HG03342 (cell line): ENCODE measurements at regions not wholly inside any gene's neighbourhood (a gene's known extent, or its start where the extent isn't known, plus 50 kb on each side); places are given as distances from the start of the nearest gene placed in this dataset.

Experiments used
- ATAC-seq: cut with Tn5 transposase; IDR thresholded peaks from one replicate; pipeline ENCODE4 v1.9.1; 2021; ENCODE audit warnings: mild to moderate bottlenecking, moderate library complexity; ENCODE audit not compliant: unreplicated experiment

- no peak for ATAC-seq
Measured at GRCh38 chr6:15781333-15781732, 118.5 kb upstream of the DTNBP1 start.

DNA sequence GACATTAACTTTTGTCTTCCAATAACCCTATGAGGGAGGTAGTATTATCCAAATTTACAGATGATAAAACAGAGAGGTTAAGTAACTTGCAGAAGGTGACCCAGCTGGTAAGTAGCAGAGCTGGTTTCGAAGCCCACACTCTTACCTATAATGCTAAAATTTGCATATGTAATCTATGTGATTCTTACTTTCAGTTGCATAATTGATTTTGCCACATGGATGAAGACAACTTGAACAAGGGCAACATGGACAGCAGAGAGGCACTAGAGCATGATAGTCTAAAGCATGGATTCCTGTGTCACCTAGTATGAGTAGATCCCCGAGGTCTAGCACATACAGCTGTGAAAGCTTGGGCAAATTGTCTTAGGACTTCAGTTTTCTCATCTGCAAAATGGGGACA lies 117.6 kb upstream of the DTNBP1 start:
- no peak for ATAC-seq

DNA sequence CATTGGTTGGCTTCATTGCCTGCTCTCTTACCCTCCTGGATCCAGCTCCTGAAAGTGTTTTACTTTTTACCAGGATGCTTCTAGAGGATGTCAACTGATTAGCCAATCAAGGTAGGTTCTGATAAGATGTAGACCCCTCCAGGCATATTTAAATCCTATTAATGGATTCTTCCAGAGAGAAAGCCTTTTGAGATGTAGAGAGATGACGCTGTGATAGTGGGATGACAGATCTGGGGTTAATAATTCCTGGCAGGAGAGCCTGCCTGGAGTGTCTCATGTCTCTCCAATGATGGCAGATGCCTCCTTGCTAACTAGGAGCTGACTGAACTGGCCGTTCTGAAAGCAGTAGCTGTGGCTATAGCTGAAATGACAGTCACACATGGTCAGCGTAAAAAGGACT lies 116.9 kb upstream of the DTNBP1 start:
- no peak for ATAC-seq

GRCh38 chr6:15776458-15776980 lies 113.7 kb upstream of the DTNBP1 start:
- no peak for ATAC-seq

- no peak for ATAC-seq
Measured at GRCh38 chr6:15775741-15776140, 112.9 kb upstream of the DTNBP1 start.

DNA sequence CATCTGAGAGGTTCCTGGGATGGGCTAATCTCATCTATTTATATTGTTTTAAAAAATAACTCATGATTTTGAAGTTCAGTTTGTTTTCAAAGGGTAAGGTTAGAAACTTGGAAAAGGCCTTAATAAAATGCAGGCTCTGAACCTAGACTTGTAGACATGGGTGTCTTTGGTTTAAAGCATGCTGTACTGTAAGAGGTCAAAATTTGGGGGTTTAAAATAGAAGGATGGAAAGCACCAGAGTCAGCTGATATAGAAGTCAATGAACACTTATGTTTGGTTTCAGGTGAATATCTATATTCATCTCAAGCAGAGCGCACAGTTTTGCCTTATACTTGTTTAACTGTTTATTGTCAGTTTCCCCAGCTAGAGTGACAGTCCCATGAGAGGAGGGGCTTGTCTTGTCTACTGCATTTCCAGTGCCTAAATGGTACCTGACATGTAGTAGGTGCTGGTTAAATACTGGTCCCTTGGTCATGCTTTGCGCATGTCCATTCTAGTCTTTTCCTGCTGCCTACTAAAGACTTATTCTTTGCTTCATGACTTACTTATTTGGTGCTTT lies 112.3 kb upstream of the DTNBP1 start:
- ATAC-seq: no peak

- no peak for ATAC-seq
Measured at GRCh38 chr6:15773806-15774410, 111.1 kb upstream of the DTNBP1 start.

DNA sequence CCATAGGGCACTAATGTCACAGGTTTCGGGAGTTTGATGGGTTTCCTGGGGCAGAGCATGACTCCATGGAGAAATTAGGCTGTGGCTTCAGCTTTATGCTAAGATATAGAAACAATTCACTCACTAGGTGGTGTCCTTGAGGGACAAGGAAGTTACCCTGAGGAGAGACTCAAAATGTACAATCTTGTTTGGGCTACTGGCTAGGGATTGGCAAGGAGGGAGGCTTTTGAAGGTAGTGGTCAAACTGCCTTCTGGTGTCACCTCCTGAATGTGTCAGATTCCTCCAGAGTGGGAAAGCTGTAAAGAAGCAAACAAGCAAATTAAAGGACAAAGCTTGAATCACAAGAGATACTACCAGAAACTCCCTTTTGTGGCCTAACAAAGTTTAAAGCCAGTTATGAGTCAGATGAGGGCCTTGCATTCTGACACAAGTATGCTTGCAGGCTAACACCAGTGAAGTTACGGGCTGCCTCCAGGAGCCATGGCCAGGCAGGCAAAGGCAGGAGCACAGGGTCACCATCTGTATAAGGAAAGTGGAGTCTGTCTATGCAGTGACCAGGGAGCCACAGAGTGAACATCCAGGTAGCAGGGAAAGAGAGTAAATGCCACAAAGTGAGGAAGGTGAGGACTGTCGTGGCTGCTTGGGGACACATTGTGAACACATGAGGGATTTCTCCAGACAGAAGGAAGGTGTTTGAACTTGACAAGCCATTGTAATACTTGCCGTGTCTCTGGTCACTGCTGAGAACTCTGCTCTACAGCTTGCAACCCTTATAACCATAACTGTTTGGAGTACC lies 107.7 kb upstream of the DTNBP1 start:
- peak; percentile 80 for ATAC-seq

DNA sequence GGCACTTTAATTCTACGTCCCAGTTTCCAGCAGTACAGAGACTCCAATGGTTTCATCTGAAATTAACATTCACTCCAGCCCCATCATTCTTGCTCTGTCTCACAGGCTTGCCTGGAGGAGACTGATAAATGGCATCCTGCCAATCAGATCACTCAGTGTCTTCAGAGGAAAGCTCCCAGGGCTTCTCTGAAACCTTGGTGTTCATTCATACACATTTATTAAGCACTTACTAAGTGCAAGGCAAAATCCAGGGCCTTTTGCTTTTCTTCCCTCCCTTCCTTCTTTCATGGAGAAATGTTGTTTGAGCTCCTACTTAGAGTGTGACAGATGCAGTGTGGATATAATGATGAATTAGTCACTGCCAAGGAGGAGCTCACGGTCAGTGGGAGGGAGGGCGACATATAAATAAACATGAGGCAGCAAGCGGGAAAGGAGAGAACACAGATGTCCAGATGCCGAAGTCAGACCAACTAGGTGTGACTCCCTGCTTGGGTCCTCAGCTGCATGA lies 106.7 kb upstream of the DTNBP1 start:
- no peak for ATAC-seq

- ATAC-seq: no peak
Measured at GRCh38 chr6:15768999-15769398, 106.2 kb upstream of the DTNBP1 start.

DNA sequence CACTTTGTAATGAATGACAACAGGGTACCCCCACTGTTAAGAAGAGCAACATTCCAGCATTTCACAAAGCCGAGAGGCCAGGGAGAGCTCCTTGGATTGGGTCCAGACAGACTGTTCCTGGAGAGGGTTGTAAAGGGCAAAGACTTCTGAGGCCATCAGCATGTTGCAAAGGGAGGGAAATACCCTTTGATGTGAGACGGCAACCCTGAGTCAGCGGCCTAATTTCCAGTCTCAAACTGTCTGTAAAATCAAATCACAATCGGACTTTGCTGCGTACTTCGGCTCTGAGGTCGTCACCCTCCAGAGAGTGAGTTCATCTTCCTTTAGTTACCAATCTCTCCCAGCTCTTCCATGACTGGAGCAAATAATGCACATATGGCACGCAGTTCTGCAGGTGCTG lies 101.0 kb upstream of the DTNBP1 start:
- ATAC-seq: no peak

GRCh38 chr6:15763364-15763763 lies 100.5 kb upstream of the DTNBP1 start:
- ATAC-seq: no peak

- ATAC-seq: no peak
Measured at GRCh38 chr6:15761045-15761502, 98.2 kb upstream of the DTNBP1 start.

DNA sequence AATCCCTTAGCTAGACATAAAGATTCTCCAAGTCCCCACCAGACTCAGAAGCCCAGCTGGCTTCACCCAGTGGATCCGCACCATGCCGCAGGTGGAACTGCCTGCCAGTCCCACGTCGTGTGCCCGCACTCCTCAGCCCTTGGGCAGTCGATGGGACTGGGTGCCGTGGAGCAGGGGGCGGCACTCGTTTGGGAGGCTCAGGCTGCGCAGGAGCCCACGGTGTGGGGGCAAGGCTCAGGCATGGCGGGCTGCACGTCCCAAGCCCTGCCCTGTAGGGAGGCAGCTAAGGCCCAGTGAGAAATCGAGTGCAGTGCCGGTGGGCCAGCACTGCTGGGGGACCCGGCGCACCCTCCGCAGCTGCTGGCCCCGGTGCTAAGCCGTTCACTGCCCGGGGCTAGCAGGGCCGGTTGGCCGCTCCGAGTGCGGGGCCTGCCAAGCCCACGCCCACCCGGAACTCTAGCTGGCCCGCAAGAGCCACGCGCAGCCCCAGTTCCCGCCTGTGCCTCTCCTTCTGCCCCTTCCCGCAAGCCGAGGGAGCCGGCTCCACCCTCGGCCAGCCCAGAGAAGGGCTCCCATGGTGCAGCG lies 95.9 kb upstream of the DTNBP1 start:
- ATAC-seq: no peak

DNA sequence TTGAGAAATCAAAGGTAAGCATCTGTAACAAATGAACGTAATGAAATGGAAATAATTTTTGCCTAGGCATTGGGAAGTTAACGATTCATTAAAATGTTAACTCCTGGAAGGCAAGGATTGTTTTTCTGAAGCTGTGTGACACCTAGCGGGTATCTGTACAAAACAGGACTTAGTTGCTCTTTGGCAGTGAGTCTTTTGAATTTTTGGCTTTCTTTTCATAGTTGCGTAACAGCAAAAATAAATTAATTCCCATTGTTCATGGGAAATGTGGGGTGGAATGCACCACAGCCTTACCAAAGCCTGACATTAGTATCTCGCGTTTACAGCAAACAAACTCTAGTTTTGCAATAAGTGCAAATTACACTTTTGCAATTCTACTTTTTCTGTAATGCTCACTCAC lies 92.7 kb upstream of the DTNBP1 start:
- ATAC-seq: no peak

- ATAC-seq: no peak
Measured at GRCh38 chr6:15754706-15755079, 91.9 kb upstream of the DTNBP1 start.

GRCh38 chr6:15754035-15754705 lies 91.3 kb upstream of the DTNBP1 start:
- no peak for ATAC-seq

DNA sequence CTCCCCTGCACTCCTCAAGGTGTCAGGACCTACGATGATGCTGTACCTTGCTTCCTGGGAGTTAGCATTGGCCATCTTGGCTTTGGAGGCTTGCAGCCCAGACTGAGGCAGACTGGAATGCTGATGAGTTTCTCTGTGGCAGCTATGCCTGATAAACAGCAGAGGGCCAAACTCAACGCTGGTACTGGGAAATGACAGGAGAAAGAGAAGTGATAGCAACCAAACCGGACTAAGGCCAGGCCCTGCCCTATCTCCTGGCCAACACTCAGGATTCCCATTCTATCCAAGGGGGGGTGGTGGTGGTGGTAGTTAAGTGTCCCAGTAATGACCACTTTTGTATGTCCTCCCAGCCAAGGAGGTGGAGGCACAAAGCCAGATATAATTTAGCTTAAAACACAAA lies 90.0 kb upstream of the DTNBP1 start:
- ATAC-seq: no peak

- ATAC-seq: no peak
Measured at GRCh38 chr6:15751721-15752350, 89.0 kb upstream of the DTNBP1 start.

DNA sequence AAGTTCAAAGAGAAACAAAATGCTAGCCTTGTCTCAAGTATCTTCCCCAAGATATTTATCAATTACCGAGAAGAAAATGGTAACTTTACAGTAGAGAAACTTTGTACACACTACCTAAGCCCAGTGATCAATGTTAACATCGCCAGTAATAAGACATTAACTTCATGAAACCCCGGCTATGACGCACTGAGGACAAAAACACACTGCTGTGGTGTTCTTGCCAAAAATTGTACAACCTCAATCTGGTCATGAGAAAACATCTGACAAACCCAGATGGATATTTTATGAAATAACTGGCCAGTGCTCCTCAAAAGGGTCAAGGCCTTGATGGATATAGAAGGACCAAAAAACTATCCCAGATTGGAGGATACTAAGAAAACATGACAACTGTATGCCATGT lies 85.5 kb upstream of the DTNBP1 start:
- ATAC-seq: no peak
